ENCODE measurements at regions not wholly inside any gene's neighbourhood (a gene's known extent, or its start where the extent isn't known, plus 50 kb on each side); places are given as distances from the start of the nearest gene placed in this dataset.

- H3K4me2 ChIP-seq (ENCODE audit: extremely low read depth, insufficient read depth, low read length): no peak overlapping the region
- no peaks in the 10 kb centered on the region for H3K36me3 ChIP-seq (ENCODE audit: control insufficient read depth, insufficient read depth, low read length)
- H2AFZ ChIP-seq (ENCODE audit: low read length): no peak overlapping the region
- no peak for DNase-seq (ENCODE audit: low read depth in 2 of 2)
- no peak overlapping the region for H3K27ac ChIP-seq (ENCODE audit: insufficient read depth, low read length)
- TF ChIP-seq, protein P1, sequence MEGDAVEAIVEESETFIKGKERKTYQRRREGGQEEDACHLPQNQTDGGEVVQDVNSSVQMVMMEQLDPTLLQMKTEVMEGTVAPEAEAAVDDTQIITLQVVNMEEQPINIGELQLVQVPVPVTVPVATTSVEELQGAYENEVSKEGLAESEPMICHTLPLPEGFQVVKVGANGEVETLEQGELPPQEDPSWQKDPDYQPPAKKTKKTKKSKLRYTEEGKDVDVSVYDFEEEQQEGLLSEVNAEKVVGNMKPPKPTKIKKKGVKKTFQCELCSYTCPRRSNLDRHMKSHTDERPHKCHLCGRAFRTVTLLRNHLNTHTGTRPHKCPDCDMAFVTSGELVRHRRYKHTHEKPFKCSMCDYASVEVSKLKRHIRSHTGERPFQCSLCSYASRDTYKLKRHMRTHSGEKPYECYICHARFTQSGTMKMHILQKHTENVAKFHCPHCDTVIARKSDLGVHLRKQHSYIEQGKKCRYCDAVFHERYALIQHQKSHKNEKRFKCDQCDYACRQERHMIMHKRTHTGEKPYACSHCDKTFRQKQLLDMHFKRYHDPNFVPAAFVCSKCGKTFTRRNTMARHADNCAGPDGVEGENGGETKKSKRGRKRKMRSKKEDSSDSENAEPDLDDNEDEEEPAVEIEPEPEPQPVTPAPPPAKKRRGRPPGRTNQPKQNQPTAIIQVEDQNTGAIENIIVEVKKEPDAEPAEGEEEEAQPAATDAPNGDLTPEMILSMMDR (conservative IDR thresholded peaks at IDR 0.05 in 1 of 2, IDR thresholded peaks at IDR 0.05 in 1 of 2; ENCODE audit: low read depth in 1 of 2, low read length in 2 of 2): no peak
- no peak for TF ChIP-seq EZH2 (IDR thresholded peaks at IDR 0.05; ENCODE audit: low read length, missing control alignments)
- H3K4me3 ChIP-seq (replicated peaks in 1 of 4; ENCODE audit: control extremely low read depth in 1 of 4, insufficient read depth in 1 of 4, low read depth in 3 of 4, low read length in 4 of 4): no peak overlapping the region
- no peak overlapping the region for H3K9ac ChIP-seq (ENCODE audit: insufficient read depth, low read length)
- no peaks in the 10 kb centered on the region for H4K20me1 ChIP-seq (ENCODE audit: control insufficient read depth, extremely low read depth, insufficient read depth, low read length)
- H3K27me3 ChIP-seq (ENCODE audit: control insufficient read depth, insufficient read depth, low read length): no peaks in the 10 kb centered on the region
- H3K4me1 ChIP-seq (ENCODE audit: control insufficient read depth, extremely low read depth, insufficient read depth, low read length): no peaks in the 10 kb centered on the region
- no peaks in the 10 kb centered on the region for H3K79me2 ChIP-seq (ENCODE audit: control insufficient read depth, insufficient read depth, low read length)
- H3K9me3 ChIP-seq (ENCODE audit: control insufficient read depth, insufficient read depth, low read depth, low read length): no peaks in the 10 kb centered on the region
Observed at GRCh38 chr7:26515314-26515842, 223.7 kb downstream of the SNX10 start.

GRCh38 chr7:26520483-26520882 lies 228.8 kb downstream of the SNX10 start:
- Histone ChIP-seq H3K4me1 (ENCODE audit: control insufficient read depth, extremely low read depth, insufficient read depth, low read length) (no peaks in the 10 kb centered on the region), H3K4me2 (ENCODE audit: extremely low read depth, insufficient read depth, low read length) (no peak overlapping the region), H3K4me3 (replicated peaks in 1 of 4; ENCODE audit: control extremely low read depth in 1 of 4, insufficient read depth in 1 of 4, low read depth in 3 of 4, low read length in 4 of 4) (no peak overlapping the region), H4K20me1 (ENCODE audit: control insufficient read depth, extremely low read depth, insufficient read depth, low read length) (no peaks in the 10 kb centered on the region), H2AFZ (ENCODE audit: low read length) (no peak overlapping the region), H3K27me3 (ENCODE audit: control insufficient read depth, insufficient read depth, low read length) (no peaks in the 10 kb centered on the region), H3K79me2 (ENCODE audit: control insufficient read depth, insufficient read depth, low read length) (no peaks in the 10 kb centered on the region), H3K9ac (ENCODE audit: insufficient read depth, low read length) (no peak overlapping the region), H3K9me3 (ENCODE audit: control insufficient read depth, insufficient read depth, low read depth, low read length) (no peaks in the 10 kb centered on the region), H3K36me3 (ENCODE audit: control insufficient read depth, insufficient read depth, low read length) (no peaks in the 10 kb centered on the region), H3K27ac (ENCODE audit: insufficient read depth, low read length) (no peak overlapping the region)
- DNase-seq (ENCODE audit: low read depth in 2 of 2): no peak
- no peak for TF ChIP-seq EZH2 (IDR thresholded peaks at IDR 0.05; ENCODE audit: low read length, missing control alignments)
- TF ChIP-seq, protein P1 (conservative IDR thresholded peaks at IDR 0.05 in 1 of 2, IDR thresholded peaks at IDR 0.05 in 1 of 2; ENCODE audit: low read depth in 1 of 2, low read length in 2 of 2): no peak

GRCh38 chr7:26522633-26523032 lies 231.0 kb downstream of the SNX10 start:
- Histone ChIP-seq H4K20me1 (ENCODE audit: control insufficient read depth, extremely low read depth, insufficient read depth, low read length) (no peaks in the 10 kb centered on the region), H3K4me1 (ENCODE audit: control insufficient read depth, extremely low read depth, insufficient read depth, low read length) (no peaks in the 10 kb centered on the region), H3K27me3 (ENCODE audit: control insufficient read depth, insufficient read depth, low read length) (no peaks in the 10 kb centered on the region), H3K4me3 (replicated peaks in 1 of 4; ENCODE audit: control extremely low read depth in 1 of 4, insufficient read depth in 1 of 4, low read depth in 3 of 4, low read length in 4 of 4) (no peak overlapping the region), H3K79me2 (ENCODE audit: control insufficient read depth, insufficient read depth, low read length) (no peaks in the 10 kb centered on the region), H3K9me3 (ENCODE audit: control insufficient read depth, insufficient read depth, low read depth, low read length) (no peaks in the 10 kb centered on the region), H2AFZ (ENCODE audit: low read length) (no peak overlapping the region), H3K27ac (ENCODE audit: insufficient read depth, low read length) (no peak overlapping the region), H3K4me2 (ENCODE audit: extremely low read depth, insufficient read depth, low read length) (no peak overlapping the region), H3K36me3 (ENCODE audit: control insufficient read depth, insufficient read depth, low read length) (no peaks in the 10 kb centered on the region), H3K9ac (ENCODE audit: insufficient read depth, low read length) (no peak overlapping the region)
- TF ChIP-seq, protein P1 (conservative IDR thresholded peaks at IDR 0.05 in 1 of 2, IDR thresholded peaks at IDR 0.05 in 1 of 2; ENCODE audit: low read depth in 1 of 2, low read length in 2 of 2): no peak
- no peak for TF ChIP-seq EZH2 (IDR thresholded peaks at IDR 0.05; ENCODE audit: low read length, missing control alignments)
- no peak for DNase-seq (ENCODE audit: low read depth in 2 of 2)
